C4-2B (cell line): ENCODE measurements at regions not wholly inside any gene's neighbourhood (a gene's known extent, or its start where the extent isn't known, plus 50 kb on each side); places are given as distances from the start of the nearest gene placed in this dataset.
"Not testable (repeated sequence)": the region's sequence is repeated elsewhere in the genome, so short reads cannot be mapped to it uniquely, and the experiment has no call there.

Experiments used
- H3K27ac ChIP-seq: fragments of 450-650 bp; 2 replicates; pipeline ENCODE4 v1.5.1; 2017
- CTCF ChIP-seq: fragments of 450-650 bp; conservative IDR thresholded peaks from 2 replicates; pipeline ENCODE4 v1.5.1; 2017; ENCODE audit warnings: mild to moderate bottlenecking
- ZFX ChIP-seq: fragments of 450-650 bp; IDR thresholded peaks from 2 replicates; pipeline ENCODE4 v1.6.1; 2017

GRCh38 chrX:7996851-7997250, 69.6 kb upstream of the PNPLA4 start:
- no peak overlapping the region for H3K27ac ChIP-seq
- TF ChIP-seq CTCF, result no peak
- no peak for TF ChIP-seq ZFX

- no peak for TF ChIP-seq ZFX
- peak; percentile 61 for TF ChIP-seq CTCF
- no peak overlapping the region for H3K27ac ChIP-seq
Observed at GRCh38 chrX:7996414-7996813, 69.2 kb upstream of the PNPLA4 start.

- TF ChIP-seq ZFX (no peak), CTCF (no peak)
- H3K27ac ChIP-seq, result no peak overlapping the region
Observed at GRCh38 chrX:7993873-7994272, 66.7 kb upstream of the PNPLA4 start.

GRCh38 chrX:7988013-7988759, 61.0 kb upstream of the PNPLA4 start:
- H3K27ac ChIP-seq, result not testable (repeated sequence)

- H3K27ac ChIP-seq, result no peak overlapping the region
Observed at GRCh38 chrX:7987160-7988012, 60.2 kb upstream of the PNPLA4 start.

GRCh38 chrX:7986738-7987137, 59.5 kb upstream of the PNPLA4 start:
- H3K27ac ChIP-seq, result not testable (repeated sequence)

More at GRCh38 chrX:7987160-7988012, 60.2 kb upstream of the PNPLA4 start:
- no peak for TF ChIP-seq CTCF
- TF ChIP-seq ZFX, result no peak

GRCh38 chrX:7985568-7985967, 58.4 kb upstream of the PNPLA4 start:
- H3K27ac ChIP-seq, result no peak overlapping the region

GRCh38 chrX:7983581-7983980, 56.4 kb upstream of the PNPLA4 start:
- H3K27ac ChIP-seq, result no peak overlapping the region
- no peak for TF ChIP-seq ZFX
- TF ChIP-seq CTCF, result no peak

More at GRCh38 chrX:7985568-7985967, 58.4 kb upstream of the PNPLA4 start:
- TF ChIP-seq CTCF (no peak), ZFX (no peak)
